Colonic mucosa (tissue), 4 donors: ENCODE measurements at regions not wholly inside any gene's neighbourhood (a gene's known extent, or its start where the extent isn't known, plus 50 kb on each side); places are given as distances from the start of the nearest gene placed in this dataset.

Experiments
- DNase-seq: peaks from one replicate; pipeline ENCODE4 v3.0.0-alpha.2; 2020
- H3K27ac ChIP-seq: fragments of 200-600 bp; one replicate; pipeline ENCODE4 v1.8.0; 2021
- H3K27me3 ChIP-seq: fragments of 200-600 bp; one replicate; pipeline ENCODE4 v1.8.0; 2021
- H3K36me3 ChIP-seq: fragments of 200-600 bp; one replicate; pipeline ENCODE4 v1.8.0; 2021
- H3K4me1 ChIP-seq: fragments of 200-600 bp; one replicate; pipeline ENCODE4 v1.8.0; 2021; ENCODE audit warnings: mild to moderate bottlenecking
- H3K4me3 ChIP-seq: fragments of 200-600 bp; one replicate; pipeline ENCODE4 v1.8.0; 2021
- H3K9ac ChIP-seq, 2 donors: one replicate each; pipeline ENCODE4 v1.7.0; 2013; ENCODE audit warnings: control low read depth in 2 of 2, low read depth in 2 of 2, low read length in 2 of 2
- H3K9me3 ChIP-seq: fragments of 200-600 bp; one replicate; pipeline ENCODE4 v1.8.0; 2021
- intact Hi-C: fragments of 100-400 bp; cut with DNase I; formaldehyde crosslinking; loops from one replicate; pipeline ENCODE4 v1.14.1; 2022
- TF ChIP-seq, protein P1 (sequence below): fragments of 200-600 bp; IDR thresholded peaks from one replicate; pipeline ENCODE4 v1.8.0; 2022; ENCODE audit warnings: antibody characterized with exemption, mild to moderate bottlenecking
- donor health status: healthy.
- donor health status: DM: no; HTN: no; CAD: no.
- donor health status: DM: no; HTN: no; CAD: no.

- no peaks in the 10 kb centered on the region for H3K36me3 ChIP-seq
- no peaks in the 10 kb centered on the region for H3K9me3 ChIP-seq
- no peak overlapping the region for H3K9ac ChIP-seq
- H3K4me3 ChIP-seq, result no peak overlapping the region
- DNase-seq, result no peak
- H3K4me1 ChIP-seq, result no peaks in the 10 kb centered on the region
- H3K27ac ChIP-seq, result no peak overlapping the region
- TF ChIP-seq, protein P1, sequence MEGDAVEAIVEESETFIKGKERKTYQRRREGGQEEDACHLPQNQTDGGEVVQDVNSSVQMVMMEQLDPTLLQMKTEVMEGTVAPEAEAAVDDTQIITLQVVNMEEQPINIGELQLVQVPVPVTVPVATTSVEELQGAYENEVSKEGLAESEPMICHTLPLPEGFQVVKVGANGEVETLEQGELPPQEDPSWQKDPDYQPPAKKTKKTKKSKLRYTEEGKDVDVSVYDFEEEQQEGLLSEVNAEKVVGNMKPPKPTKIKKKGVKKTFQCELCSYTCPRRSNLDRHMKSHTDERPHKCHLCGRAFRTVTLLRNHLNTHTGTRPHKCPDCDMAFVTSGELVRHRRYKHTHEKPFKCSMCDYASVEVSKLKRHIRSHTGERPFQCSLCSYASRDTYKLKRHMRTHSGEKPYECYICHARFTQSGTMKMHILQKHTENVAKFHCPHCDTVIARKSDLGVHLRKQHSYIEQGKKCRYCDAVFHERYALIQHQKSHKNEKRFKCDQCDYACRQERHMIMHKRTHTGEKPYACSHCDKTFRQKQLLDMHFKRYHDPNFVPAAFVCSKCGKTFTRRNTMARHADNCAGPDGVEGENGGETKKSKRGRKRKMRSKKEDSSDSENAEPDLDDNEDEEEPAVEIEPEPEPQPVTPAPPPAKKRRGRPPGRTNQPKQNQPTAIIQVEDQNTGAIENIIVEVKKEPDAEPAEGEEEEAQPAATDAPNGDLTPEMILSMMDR, result no peak
- no peaks in the 10 kb centered on the region for H3K27me3 ChIP-seq
- intact Hi-C loops, result no loop called here
Observed at GRCh38 chr10:21002091-21002878, 105.2 kb upstream of the NEBL start.

DNA sequence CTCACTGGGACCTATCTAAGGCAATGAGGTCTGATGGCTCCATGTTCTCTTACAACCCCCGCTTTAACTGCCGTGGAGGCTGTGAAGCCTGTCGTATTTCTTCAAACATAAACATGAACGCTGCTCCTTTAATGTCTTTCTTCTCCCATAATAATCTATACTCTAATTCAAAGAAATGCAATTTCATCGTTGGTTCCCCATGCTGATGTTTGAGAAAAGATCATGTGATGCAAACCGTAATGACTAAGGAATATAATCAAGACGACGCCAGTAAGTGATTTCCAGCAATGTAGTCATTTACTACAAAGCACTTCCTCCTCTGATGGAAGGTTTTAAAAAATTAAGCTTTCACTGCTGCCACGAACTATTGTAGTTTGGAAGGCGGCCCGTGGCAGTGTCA is 102.6 kb upstream of the NEBL start:
- Histone ChIP-seq H3K9ac (no peak overlapping the region), H3K4me3 (no peak overlapping the region), H3K4me1 (no peaks in the 10 kb centered on the region), H3K27ac (no peak overlapping the region), H3K36me3 (no peaks in the 10 kb centered on the region), H3K9me3 (no peaks in the 10 kb centered on the region), H3K27me3 (no peaks in the 10 kb centered on the region)
- DNase-seq, result no peak
- intact Hi-C loops, result no loop called here
- TF ChIP-seq, protein P1, result no peak

DNA sequence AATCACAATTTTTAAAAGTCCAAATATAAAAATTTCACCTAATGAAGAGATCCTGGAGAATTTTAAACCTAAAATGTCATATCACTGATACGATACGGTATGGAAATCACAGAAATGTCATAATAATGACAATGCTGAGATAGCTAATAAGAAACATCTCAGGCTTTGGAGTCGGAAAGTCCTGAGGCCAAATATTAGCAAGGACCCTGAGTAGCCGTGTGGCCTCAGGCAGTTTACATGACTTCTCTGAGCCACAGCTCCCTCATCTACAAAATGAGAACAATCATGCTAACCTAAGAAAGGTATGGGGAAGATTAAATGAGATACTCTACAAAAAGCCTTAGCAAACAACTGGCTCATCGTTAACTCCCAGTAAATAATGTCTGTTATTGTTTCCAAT is 100.9 kb upstream of the NEBL start:
- intact Hi-C loops, result no loop called here

GRCh38 chr10:20995123-20995987 is 98.2 kb upstream of the NEBL start:
- TF ChIP-seq, protein P1, result no peak
- Histone ChIP-seq H3K9ac (no peak overlapping the region), H3K27me3 (no peaks in the 10 kb centered on the region), H3K27ac (no peak overlapping the region), H3K9me3 (no peaks in the 10 kb centered on the region), H3K36me3 (no peaks in the 10 kb centered on the region), H3K4me1 (no peaks in the 10 kb centered on the region), H3K4me3 (no peak overlapping the region)
- DNase-seq, result no peak
- intact Hi-C loops, result no loop called here

More for the DNA sequence above, 100.9 kb upstream of the NEBL start:
- TF ChIP-seq, protein P1, result no peak
- no peak overlapping the region for H3K9ac ChIP-seq
- no peaks in the 10 kb centered on the region for H3K9me3 ChIP-seq
- no peak for DNase-seq
- no peaks in the 10 kb centered on the region for H3K4me1 ChIP-seq
- H3K36me3 ChIP-seq, result no peaks in the 10 kb centered on the region
- H3K27ac ChIP-seq, result no peak overlapping the region
- H3K27me3 ChIP-seq, result no peaks in the 10 kb centered on the region
- H3K4me3 ChIP-seq, result no peak overlapping the region

DNA sequence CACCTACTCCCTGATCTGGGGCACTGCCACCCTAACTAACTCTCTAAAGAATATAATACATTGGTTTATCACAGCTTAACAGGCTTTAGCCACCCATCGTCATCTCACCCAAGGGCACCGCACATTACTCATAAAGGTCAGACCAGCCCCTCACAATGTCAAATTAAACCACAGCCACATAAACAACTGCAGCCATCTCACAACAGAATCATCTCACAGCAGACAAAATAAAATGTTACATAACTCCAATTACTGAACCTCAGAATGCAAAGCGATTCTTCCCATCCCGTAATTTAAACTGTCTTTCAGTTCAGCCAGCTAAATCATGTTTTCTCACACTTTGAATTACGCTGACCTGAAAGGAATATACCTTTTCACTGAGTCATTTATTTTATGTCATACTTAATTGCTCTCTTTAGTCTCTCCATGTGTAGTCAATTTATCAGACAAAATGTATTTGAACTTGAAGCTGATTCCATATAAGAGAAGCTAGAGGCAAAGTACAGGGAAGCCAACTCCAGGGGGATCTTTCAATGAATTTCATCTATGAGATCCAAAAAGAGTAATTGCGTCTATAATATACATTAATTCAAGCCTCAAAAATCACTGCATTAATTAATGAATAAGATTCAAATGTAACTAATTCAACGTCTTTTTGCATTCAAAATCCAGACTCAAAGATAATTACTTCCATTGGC is 96.9 kb upstream of the NEBL start:
- Histone ChIP-seq H3K4me3 (no peak overlapping the region), H3K36me3 (no peaks in the 10 kb centered on the region), H3K27ac (no peak overlapping the region), H3K9me3 (no peaks in the 10 kb centered on the region), H3K4me1 (no peaks in the 10 kb centered on the region), H3K27me3 (no peaks in the 10 kb centered on the region), H3K9ac (no peak overlapping the region)
- intact Hi-C loops, result no loop called here
- DNase-seq, result no peak
- TF ChIP-seq, protein P1, result no peak
